Colonic mucosa (tissue), 4 donors: ENCODE measurements at regions not wholly inside any gene's neighbourhood (a gene's known extent, or its start where the extent isn't known, plus 50 kb on each side); places are given as distances from the start of the nearest gene placed in this dataset.

ENCODE experiments used
- DNase-seq: peaks from one replicate; pipeline ENCODE4 v3.0.0-alpha.2; 2020
- H3K27ac ChIP-seq: fragments of 200-600 bp; one replicate; pipeline ENCODE4 v1.8.0; 2021
- H3K27me3 ChIP-seq: fragments of 200-600 bp; one replicate; pipeline ENCODE4 v1.8.0; 2021
- H3K36me3 ChIP-seq: fragments of 200-600 bp; one replicate; pipeline ENCODE4 v1.8.0; 2021
- H3K4me1 ChIP-seq: fragments of 200-600 bp; one replicate; pipeline ENCODE4 v1.8.0; 2021; ENCODE audit warnings: mild to moderate bottlenecking
- H3K4me3 ChIP-seq: fragments of 200-600 bp; one replicate; pipeline ENCODE4 v1.8.0; 2021
- H3K9ac ChIP-seq, 2 donors: one replicate each; pipeline ENCODE4 v1.7.0; 2013; ENCODE audit warnings: control low read depth in 2 of 2, low read depth in 2 of 2, low read length in 2 of 2
- H3K9me3 ChIP-seq: fragments of 200-600 bp; one replicate; pipeline ENCODE4 v1.8.0; 2021
- CTCF ChIP-seq: fragments of 200-600 bp; IDR thresholded peaks from one replicate; pipeline ENCODE4 v1.8.0; 2022; ENCODE audit warnings: antibody characterized with exemption, mild to moderate bottlenecking
- intact Hi-C: fragments of 100-400 bp; cut with DNase I; formaldehyde crosslinking; loops from one replicate; pipeline ENCODE4 v1.14.1; 2022
- donor health status: healthy.
- donor health status: DM: no; HTN: no; CAD: no.
- donor health status: DM: no; HTN: no; CAD: no.

DNA sequence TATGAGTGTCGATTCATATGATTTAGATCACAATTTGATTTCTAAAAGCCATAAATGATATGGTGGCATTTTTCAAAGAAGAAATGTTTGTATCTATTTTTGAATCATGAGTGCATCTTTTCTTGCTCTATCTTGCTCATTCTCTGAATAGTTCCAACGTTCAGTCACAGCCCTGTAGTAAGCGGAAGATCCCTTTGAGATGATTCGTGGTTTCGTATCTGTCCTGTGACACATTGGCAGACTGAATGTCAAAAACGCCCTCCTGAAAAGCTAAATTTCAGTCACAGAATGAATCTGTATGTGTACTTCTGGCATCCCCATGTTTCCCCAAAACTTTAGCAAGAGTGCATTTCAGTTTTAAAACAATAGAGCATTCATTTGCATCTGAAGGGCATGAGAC lies 1066.9 kb upstream of the TENM3 start:
- Histone ChIP-seq H3K4me1 (no peaks in the 10 kb centered on the region), H3K27me3 (no peaks in the 10 kb centered on the region), H3K27ac (no peak overlapping the region), H3K9ac (no peak overlapping the region), H3K4me3 (no peak overlapping the region), H3K36me3 (no peaks in the 10 kb centered on the region), H3K9me3 (no peaks in the 10 kb centered on the region)
- no peak for DNase-seq
- intact Hi-C loops: no loop called here
- no peak for TF ChIP-seq CTCF

DNA sequence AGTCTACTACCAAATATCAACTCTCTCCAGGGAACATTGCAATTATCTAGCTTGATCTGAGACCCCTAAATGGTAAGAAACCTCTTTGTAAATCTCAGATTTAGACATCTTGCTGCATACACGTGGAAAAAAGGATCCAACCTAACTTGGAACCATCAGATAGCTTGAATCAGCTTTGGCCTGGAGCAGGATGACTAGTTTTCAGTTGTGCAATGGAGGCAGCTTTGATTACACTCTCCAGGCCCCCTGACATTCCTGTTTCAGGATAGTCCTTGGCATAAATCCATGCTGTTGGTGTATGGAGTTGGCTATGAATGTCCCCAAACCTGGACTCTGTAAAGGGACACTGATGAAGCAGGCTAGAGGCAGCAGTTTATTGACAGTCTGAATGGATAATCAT lies 1061.9 kb upstream of the TENM3 start:
- Histone ChIP-seq H3K9me3 (no peaks in the 10 kb centered on the region), H3K27me3 (no peaks in the 10 kb centered on the region), H3K4me3 (no peak overlapping the region), H3K9ac (no peak overlapping the region), H3K4me1 (no peaks in the 10 kb centered on the region), H3K27ac (no peak overlapping the region), H3K36me3 (no peaks in the 10 kb centered on the region)
- TF ChIP-seq CTCF: no peak
- no peak for DNase-seq
- intact Hi-C loops: no loop called here

GRCh38 chr4:181189751-181190150 lies 1053.5 kb upstream of the TENM3 start:
- intact Hi-C loops: no loop called here
- Histone ChIP-seq H3K9me3 (no peaks in the 10 kb centered on the region), H3K4me3 (no peak overlapping the region), H3K4me1 (no peaks in the 10 kb centered on the region), H3K27me3 (no peaks in the 10 kb centered on the region), H3K27ac (no peak overlapping the region), H3K36me3 (no peaks in the 10 kb centered on the region), H3K9ac (no peak overlapping the region)
- TF ChIP-seq CTCF: no peak
- no peak for DNase-seq

DNA sequence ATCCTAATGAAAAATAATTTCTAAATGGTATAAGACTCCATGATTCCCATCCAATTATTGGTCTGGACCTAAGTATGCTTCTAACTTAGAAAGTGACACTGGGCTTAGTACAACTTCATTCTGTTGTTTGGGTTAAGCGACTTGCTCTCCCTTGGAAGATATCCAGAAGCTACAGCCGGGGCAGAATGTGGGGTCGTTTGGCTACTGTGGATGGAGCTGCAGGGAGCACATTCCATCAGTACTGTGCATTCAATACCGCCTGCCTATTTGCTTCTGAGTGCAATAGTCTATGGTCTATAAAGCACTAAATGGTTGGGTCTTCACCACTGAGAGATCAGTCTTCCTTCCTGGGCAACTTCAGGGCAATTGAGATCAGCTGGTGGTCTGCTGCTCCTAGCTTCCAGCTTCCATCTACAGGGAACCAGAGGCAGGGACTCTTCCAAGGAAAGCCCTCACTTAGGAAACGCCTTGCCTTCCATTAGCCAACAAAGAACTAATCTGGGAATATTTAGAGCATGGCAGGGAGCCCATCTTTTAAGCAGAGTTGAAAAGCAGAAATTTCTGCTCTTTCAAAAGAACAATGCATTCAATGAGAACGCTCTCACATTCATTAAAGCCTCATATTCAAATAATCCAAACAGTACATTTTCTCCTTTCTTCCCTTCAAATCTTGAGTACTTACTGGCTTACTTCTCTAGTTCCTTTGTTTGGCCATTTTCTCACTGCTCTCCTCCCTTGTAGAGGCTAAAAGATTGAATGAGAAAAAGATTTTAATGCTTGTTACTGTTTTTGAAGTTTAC lies 1049.9 kb upstream of the TENM3 start:
- Histone ChIP-seq H3K9ac (no peak overlapping the region), H3K27me3 (no peaks in the 10 kb centered on the region), H3K36me3 (no peaks in the 10 kb centered on the region), H3K4me1 (no peaks in the 10 kb centered on the region), H3K4me3 (no peak overlapping the region), H3K27ac (no peak overlapping the region), H3K9me3 (no peaks in the 10 kb centered on the region)
- DNase-seq: no peak
- intact Hi-C loops: no loop called here
- no peak for TF ChIP-seq CTCF

GRCh38 chr4:181194096-181194495 lies 1049.1 kb upstream of the TENM3 start:
- H3K27ac ChIP-seq: no peak overlapping the region
- TF ChIP-seq CTCF: no peak
- intact Hi-C loops: no loop called here
- H3K9me3 ChIP-seq: no peaks in the 10 kb centered on the region
- H3K36me3 ChIP-seq: no peaks in the 10 kb centered on the region
- H3K9ac ChIP-seq: no peak overlapping the region
- no peaks in the 10 kb centered on the region for H3K27me3 ChIP-seq
- DNase-seq: no peak
- H3K4me1 ChIP-seq: no peaks in the 10 kb centered on the region
- no peak overlapping the region for H3K4me3 ChIP-seq
